ENCODE measurements at regions not wholly inside any gene's neighbourhood (a gene's known extent, or its start where the extent isn't known, plus 50 kb on each side); places are given as distances from the start of the nearest gene placed in this dataset.

GRCh38 chr2:2974982-2975381 is 402.6 kb downstream of the EIPR1 start:
- TF ChIP-seq MAX (IDR thresholded peaks at IDR 0.05; ENCODE audit: low read depth) (no peak), RCOR1 (IDR thresholded peaks at IDR 0.05; ENCODE audit: low read length) (peak; percentile 73), CHD2 (IDR thresholded peaks at IDR 0.05; ENCODE audit: low read length, partially characterized antibody) (peak; percentile 90), CTCF (IDR thresholded peaks at IDR 0.05) (no peak), FOXM1 (IDR thresholded peaks at IDR 0.05; ENCODE audit: low read depth) (no peak)
